Thoracic aorta (tissue), 2 donors: ENCODE measurements at regions not wholly inside any gene's neighbourhood (a gene's known extent, or its start where the extent isn't known, plus 50 kb on each side); places are given as distances from the start of the nearest gene placed in this dataset.

Experiments used
- ATAC-seq: fragments of 150-250 bp; one replicate; pipeline ENCODE4 v1.8.0; 2017; ENCODE audit warnings: low read depth; ENCODE audit not compliant: insufficient number of reproducible peaks, low FRiP score
- DNase-seq: peaks from one replicate; pipeline ENCODE4 v3.0.0-alpha.2; 2020; ENCODE audit warnings: low spot score
- H3K27ac ChIP-seq, 2 donors: fragments of 200-600 bp; sonication (generic); 1 replicate in 1 of 2; 2 replicates in 1 of 2; pipeline ENCODE4 v1.5.1; 2016; ENCODE audit warnings: mild to moderate bottlenecking in 2 of 2, moderate library complexity in 2 of 2
- H3K27me3 ChIP-seq: fragments of 200-600 bp; sonication (generic); replicated peaks from 2 replicates; pipeline ENCODE4 v1.6.0; 2016; ENCODE audit warnings: mild to moderate bottlenecking; ENCODE audit not compliant: insufficient read depth
- H3K36me3 ChIP-seq: fragments of 200-600 bp; sonication (generic); one replicate; pipeline ENCODE4 v1.5.1; 2016
- H3K4me1 ChIP-seq, 2 donors: fragments of 200-600 bp; sonication (generic); 1 replicate in 1 of 2; 2 replicates in 1 of 2; pipeline versions ENCODE4 v1.5.1 to v1.6.0; 2016; ENCODE audit warnings: low read depth in 2 of 2, mild to moderate bottlenecking in 1 of 2; ENCODE audit not compliant: control insufficient read depth in 1 of 2
- H3K4me3 ChIP-seq: fragments of 200-600 bp; sonication (generic); 2 replicates; pipeline ENCODE4 v1.5.1; 2016; ENCODE audit warnings: mild to moderate bottlenecking
- H3K9me3 ChIP-seq: fragments of 200-600 bp; sonication (generic); 2 replicates; pipeline ENCODE4 v1.5.1; 2016
- TF ChIP-seq, protein P1 (sequence below): fragments of 200-600 bp; sonication (generic); IDR thresholded peaks from one replicate; pipeline ENCODE4 v1.5.1; 2019; ENCODE audit warnings: antibody characterized with exemption

DNA sequence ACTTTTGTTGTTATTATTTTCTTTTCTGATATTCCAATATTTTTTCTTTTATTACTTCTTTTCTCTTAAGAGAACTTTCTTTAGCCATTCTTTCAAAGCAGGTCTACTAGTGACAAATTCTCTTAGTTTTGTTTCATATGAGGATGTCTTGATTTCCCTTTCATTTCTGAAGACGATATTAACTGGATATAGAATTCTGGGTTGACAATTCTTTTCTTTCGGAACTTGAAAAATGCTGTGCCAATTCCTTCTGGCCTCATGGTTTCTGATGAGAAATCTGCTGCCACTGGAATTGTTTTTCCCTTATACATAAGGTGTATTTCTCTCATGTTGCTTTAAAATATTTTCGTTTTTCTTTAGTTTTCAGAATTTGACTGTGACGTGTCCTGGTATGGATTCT is 97.0 kb upstream of the KIF5B start:
- TF ChIP-seq, protein P1, sequence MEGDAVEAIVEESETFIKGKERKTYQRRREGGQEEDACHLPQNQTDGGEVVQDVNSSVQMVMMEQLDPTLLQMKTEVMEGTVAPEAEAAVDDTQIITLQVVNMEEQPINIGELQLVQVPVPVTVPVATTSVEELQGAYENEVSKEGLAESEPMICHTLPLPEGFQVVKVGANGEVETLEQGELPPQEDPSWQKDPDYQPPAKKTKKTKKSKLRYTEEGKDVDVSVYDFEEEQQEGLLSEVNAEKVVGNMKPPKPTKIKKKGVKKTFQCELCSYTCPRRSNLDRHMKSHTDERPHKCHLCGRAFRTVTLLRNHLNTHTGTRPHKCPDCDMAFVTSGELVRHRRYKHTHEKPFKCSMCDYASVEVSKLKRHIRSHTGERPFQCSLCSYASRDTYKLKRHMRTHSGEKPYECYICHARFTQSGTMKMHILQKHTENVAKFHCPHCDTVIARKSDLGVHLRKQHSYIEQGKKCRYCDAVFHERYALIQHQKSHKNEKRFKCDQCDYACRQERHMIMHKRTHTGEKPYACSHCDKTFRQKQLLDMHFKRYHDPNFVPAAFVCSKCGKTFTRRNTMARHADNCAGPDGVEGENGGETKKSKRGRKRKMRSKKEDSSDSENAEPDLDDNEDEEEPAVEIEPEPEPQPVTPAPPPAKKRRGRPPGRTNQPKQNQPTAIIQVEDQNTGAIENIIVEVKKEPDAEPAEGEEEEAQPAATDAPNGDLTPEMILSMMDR, result no peak
- ATAC-seq (no peak), DNase-seq (no peak)
- no peaks in the 10 kb centered on the region for H3K27me3 ChIP-seq
- peaks cover 3 to 32% of the 10 kb centered on the region in 2 donors for H3K4me1 ChIP-seq
- H3K4me3 ChIP-seq, result no peak overlapping the region
- H3K36me3 ChIP-seq, result no peaks in the 10 kb centered on the region
- no peak overlapping the region for H3K27ac ChIP-seq
- H3K9me3 ChIP-seq, result no peaks in the 10 kb centered on the region

GRCh38 chr10:32151871-32152270 is 95.6 kb upstream of the KIF5B start:
- ATAC-seq (no peak), DNase-seq (no peak)
- Histone ChIP-seq H3K9me3 (no peaks in the 10 kb centered on the region), H3K4me1 (peaks cover 3 to 32% of the 10 kb centered on the region in 2 donors), H3K36me3 (no peaks in the 10 kb centered on the region), H3K4me3 (no peak overlapping the region), H3K27me3 (no peaks in the 10 kb centered on the region), H3K27ac (no peak overlapping the region)
- TF ChIP-seq, protein P1, result no peak

DNA sequence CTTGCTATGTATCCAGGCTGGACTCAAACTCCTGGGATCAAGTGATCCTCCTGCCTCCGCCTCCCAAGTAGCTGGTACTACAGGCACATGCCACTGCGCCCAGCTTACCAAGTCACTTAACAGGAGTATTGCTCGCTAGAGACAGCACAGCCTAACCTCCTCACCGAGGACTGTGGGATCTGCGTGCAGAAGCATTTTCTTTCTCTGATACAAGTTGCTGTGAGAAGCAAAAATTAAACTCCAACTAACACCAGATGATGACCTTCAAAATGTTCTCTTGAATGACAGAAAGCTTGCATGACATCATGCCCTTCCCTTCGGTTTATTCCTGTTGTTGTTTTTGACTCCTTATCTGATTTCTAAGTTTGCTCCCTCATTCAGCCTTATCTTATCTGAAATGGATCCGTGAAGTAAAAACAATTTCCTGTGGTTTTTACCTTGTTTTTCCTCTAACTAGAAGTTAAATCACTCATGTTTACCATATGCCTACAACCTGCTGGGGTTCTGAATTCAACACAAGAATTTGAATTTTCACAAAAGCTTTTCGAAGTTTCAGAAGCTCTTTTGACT is 94.4 kb upstream of the KIF5B start:
- Histone ChIP-seq H3K9me3 (no peaks in the 10 kb centered on the region), H3K27ac (peak overlapping the region in 1 of 2 donors; percentile 78), H3K27me3 (no peaks in the 10 kb centered on the region), H3K4me3 (no peak overlapping the region), H3K4me1 (peaks cover 3 to 25% of the 10 kb centered on the region in 2 donors), H3K36me3 (no peaks in the 10 kb centered on the region)
- TF ChIP-seq, protein P1, result no peak
- DNase-seq (no peak), ATAC-seq (no peak)

DNA sequence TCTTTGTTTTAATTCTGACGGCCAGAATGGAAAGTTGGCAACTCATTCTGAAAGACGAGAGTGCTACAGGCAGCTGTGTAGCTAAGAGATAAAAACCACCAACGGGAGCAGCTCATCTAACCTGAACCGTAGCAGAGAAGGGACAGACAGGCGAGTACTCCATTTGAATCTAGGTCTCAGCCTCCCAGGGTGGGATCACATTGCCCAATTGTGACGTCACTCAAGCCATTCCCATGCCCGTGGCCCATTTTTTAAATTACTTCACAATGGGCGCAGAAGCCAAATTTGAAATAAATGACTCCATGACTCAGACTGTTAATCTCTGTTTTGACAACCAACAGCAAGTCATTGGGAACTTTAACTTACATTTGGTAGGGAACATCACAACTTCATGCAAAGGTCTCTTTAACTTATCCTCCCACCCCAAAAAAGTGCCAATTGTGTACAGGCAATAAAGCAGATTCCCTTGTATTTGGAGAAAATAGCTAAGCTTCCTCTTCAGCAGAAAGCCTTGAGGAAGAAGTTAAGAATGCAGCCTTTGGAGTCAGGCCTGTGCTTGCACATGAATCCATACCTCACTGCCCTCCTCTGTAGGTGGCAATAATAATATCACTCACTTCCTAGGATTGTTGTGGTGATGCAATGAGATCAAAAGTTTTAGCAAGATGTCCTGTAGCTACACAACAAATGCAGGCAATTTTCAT is 93.2 kb upstream of the KIF5B start:
- H3K36me3 ChIP-seq, result no peaks in the 10 kb centered on the region
- peaks cover 0 to 16% of the 10 kb centered on the region in 2 donors for H3K4me1 ChIP-seq
- H3K4me3 ChIP-seq, result peak overlapping the region; percentile 47
- peak; percentile 96 for ATAC-seq
- H3K27me3 ChIP-seq, result no peaks in the 10 kb centered on the region
- H3K9me3 ChIP-seq, result no peaks in the 10 kb centered on the region
- peak; percentile 67 for DNase-seq
- H3K27ac ChIP-seq, result peak overlapping the region; percentile 78 to 85
- TF ChIP-seq, protein P1, result no peak

- DNase-seq, result no peak
- TF ChIP-seq, protein P1, result no peak
- H3K36me3 ChIP-seq, result no peaks in the 10 kb centered on the region
- H3K27ac ChIP-seq, result peak overlapping the region; percentile 78 to 85
- H3K27me3 ChIP-seq, result no peaks in the 10 kb centered on the region
- peak overlapping the region; percentile 47 for H3K4me3 ChIP-seq
- peak; percentile 1 for ATAC-seq
- peaks cover 0 to 16% of the 10 kb centered on the region in 2 donors for H3K4me1 ChIP-seq
- no peaks in the 10 kb centered on the region for H3K9me3 ChIP-seq
Measured at GRCh38 chr10:32148864-32149251, 92.6 kb upstream of the KIF5B start.
